Activated CD8-positive, alpha-beta T cell treated with anti-CD3 and anti-CD28 coated beads for 36 hours (primary cell): ENCODE measurements at regions not wholly inside any gene's neighbourhood (a gene's known extent, or its start where the extent isn't known, plus 50 kb on each side); places are given as distances from the start of the nearest gene placed in this dataset.

Experiments used
- ATAC-seq: fragments of 200-7000 bp; cut with Tn5 transposase; one replicate; pipeline ENCODE4 v1.10.0; 2021; ENCODE audit warnings: mild to moderate bottlenecking, moderate library complexity
- CTCF ChIA-PET: fragments of 350-600 bp; sonication (Branson Sonifier 250); formaldehyde crosslinking; loops from one replicate; lab custom pipeline; 2021; ENCODE audit warnings: antibody characterized with exemption; lab: Charles Lee
- POLR2A ChIA-PET: fragments of 350-600 bp; sonication (Branson Sonifier 250); formaldehyde crosslinking; loops from one replicate; lab custom pipeline; 2021; ENCODE audit warnings: antibody characterized with exemption; lab: Charles Lee
- DNase-seq: peaks from one replicate; pipeline ENCODE4 v3.0.0-alpha.2; 2020
- H3K27ac Mint-ChIP-seq: one replicate; pipeline ENCODE4 v1.8.0; 2021; ENCODE audit warnings: mild to moderate bottlenecking, mixed read lengths
- H3K27me3 Mint-ChIP-seq: one replicate; pipeline ENCODE4 v1.8.0; 2021; ENCODE audit warnings: mixed read lengths
- H3K36me3 Mint-ChIP-seq: one replicate; pipeline ENCODE4 v1.8.0; 2021; ENCODE audit warnings: low read depth, mixed read lengths
- H3K4me1 Mint-ChIP-seq: one replicate; pipeline ENCODE4 v1.8.0; 2021; ENCODE audit warnings: low read depth, mixed read lengths
- H3K4me3 Mint-ChIP-seq: one replicate; pipeline ENCODE4 v1.8.0; 2021; ENCODE audit warnings: mild to moderate bottlenecking, moderate library complexity, mixed read lengths
- H3K9me3 Mint-ChIP-seq: one replicate; pipeline ENCODE4 v1.8.0; 2021; ENCODE audit warnings: mixed read lengths
- CTCF ChIP-seq: fragments of 200-600 bp; IDR thresholded peaks from one replicate; pipeline ENCODE4 v1.8.0; 2022; ENCODE audit warnings: antibody characterized with exemption, mild to moderate bottlenecking
- intact Hi-C: fragments of 100-400 bp; cut with micrococcal nuclease; formaldehyde crosslinking; loops from one replicate; pipeline ENCODE4 v1.10.0; 2022

GRCh38 chr2:121140734-121141133 is 144.3 kb downstream of the TFCP2L1 start:
- TF ChIP-seq CTCF, result no peak
- Mint-ChIP-seq H3K36me3 (no peaks in the 10 kb centered on the region), H3K4me1 (no peaks in the 10 kb centered on the region), H3K4me3 (no peak overlapping the region), H3K27ac (no peak overlapping the region), H3K27me3 (peaks cover 1% of the 10 kb centered on the region), H3K9me3 (peaks cover 3% of the 10 kb centered on the region)
- DNase-seq, result no peak
- intact Hi-C loops, result no loop called here
- no peak for ATAC-seq
- POLR2A ChIA-PET, result no interaction called here
- CTCF ChIA-PET, result no interaction called here

- ChIA-PET POLR2A (interaction anchor here (1.5 kb wide), 1 partner anchor 67 kb away, joined by 3 read pairs; no protein-coding TSS in a partner anchor), CTCF (no interaction called here)
- no peak for TF ChIP-seq CTCF
- Mint-ChIP-seq H3K27me3 (peaks cover 1% of the 10 kb centered on the region), H3K36me3 (no peaks in the 10 kb centered on the region), H3K27ac (no peak overlapping the region), H3K4me1 (no peaks in the 10 kb centered on the region), H3K9me3 (peaks cover 3% of the 10 kb centered on the region), H3K4me3 (no peak overlapping the region)
- DNase-seq (no peak), ATAC-seq (no peak)
- intact Hi-C loops, result no loop called here
Observed at GRCh38 chr2:121142452-121142851, 142.6 kb downstream of the TFCP2L1 start.

GRCh38 chr2:121144111-121144510 is 140.9 kb downstream of the TFCP2L1 start:
- DNase-seq (no peak), ATAC-seq (no peak)
- TF ChIP-seq CTCF, result no peak
- Mint-ChIP-seq H3K36me3 (no peaks in the 10 kb centered on the region), H3K9me3 (peaks cover 3% of the 10 kb centered on the region), H3K27ac (no peak overlapping the region), H3K4me1 (no peaks in the 10 kb centered on the region), H3K27me3 (peaks cover 1% of the 10 kb centered on the region), H3K4me3 (no peak overlapping the region)
- intact Hi-C loops, result no loop called here
- ChIA-PET POLR2A (no interaction called here), CTCF (interaction anchor here (1.3 kb wide), 1 partner anchor 64 kb away, joined by 3 read pairs; no protein-coding TSS in a partner anchor)

- intact Hi-C loops, result no loop called here
- Mint-ChIP-seq H3K27me3 (no peaks in the 10 kb centered on the region), H3K36me3 (no peaks in the 10 kb centered on the region), H3K9me3 (no peaks in the 10 kb centered on the region), H3K4me3 (no peak overlapping the region), H3K4me1 (no peaks in the 10 kb centered on the region), H3K27ac (no peak overlapping the region)
- ATAC-seq, result no peak
- DNase-seq, result no peak
- TF ChIP-seq CTCF, result no peak
- ChIA-PET CTCF (interaction anchor here (1.0 kb wide), 1 partner anchor 19 kb away, joined by 4 read pairs; no protein-coding TSS in a partner anchor), POLR2A (no interaction called here)
Observed at GRCh38 chr2:121146630-121147029, 138.4 kb downstream of the TFCP2L1 start.

- ChIA-PET POLR2A (no interaction called here), CTCF (no interaction called here)
- TF ChIP-seq CTCF, result no peak
- intact Hi-C loops, result no loop called here
- Mint-ChIP-seq H3K4me3 (no peak overlapping the region), H3K36me3 (no peaks in the 10 kb centered on the region), H3K9me3 (no peaks in the 10 kb centered on the region), H3K27me3 (no peaks in the 10 kb centered on the region), H3K27ac (no peak overlapping the region), H3K4me1 (no peaks in the 10 kb centered on the region)
- ATAC-seq (no peak), DNase-seq (no peak)
Observed at GRCh38 chr2:121147766-121148165, 137.2 kb downstream of the TFCP2L1 start.
